HFF-Myc (cell line): ENCODE measurements at regions not wholly inside any gene's neighbourhood (a gene's known extent, or its start where the extent isn't known, plus 50 kb on each side); places are given as distances from the start of the nearest gene placed in this dataset.

Experiments
- DNase-seq: peaks from one replicate; pipeline ENCODE4 v3.0.0-alpha.2; 2011; ENCODE audit warnings: low read depth; ENCODE audit errors: extremely low read depth
- H3K4me3 ChIP-seq: replicated peaks from 2 replicates; pipeline ENCODE4 v1.5.1; 2011; ENCODE audit warnings: low read depth, mild to moderate bottlenecking, control low read depth, low read length
- TF ChIP-seq, protein P1 (sequence below): IDR thresholded peaks from 2 replicates; pipeline ENCODE4 v1.5.1; 2012; ENCODE audit warnings: mild to moderate bottlenecking, low read depth, low read length, control low read depth; ENCODE audit errors: missing control alignments

DNA sequence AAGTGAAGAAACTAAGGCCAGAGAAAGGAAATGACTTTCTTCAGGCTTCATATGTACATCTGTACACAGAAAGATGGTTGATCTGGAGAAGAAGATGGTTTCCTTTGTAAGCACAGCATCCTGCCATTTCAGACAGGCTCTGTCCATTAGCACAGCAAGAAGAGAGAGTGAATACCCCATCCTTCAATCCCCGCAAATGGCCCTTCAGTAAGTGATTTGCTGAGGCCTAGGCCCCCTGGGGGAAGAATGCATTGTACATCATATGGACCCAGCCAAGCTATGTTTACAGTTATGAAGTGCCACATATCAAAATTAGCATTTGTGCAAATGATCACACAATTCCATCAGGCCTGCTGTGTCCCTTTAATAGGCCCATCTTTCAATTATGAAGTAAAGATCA, 657.4 kb downstream of the BRINP1 start:
- no peak overlapping the region for H3K4me3 ChIP-seq
- TF ChIP-seq, protein P1, sequence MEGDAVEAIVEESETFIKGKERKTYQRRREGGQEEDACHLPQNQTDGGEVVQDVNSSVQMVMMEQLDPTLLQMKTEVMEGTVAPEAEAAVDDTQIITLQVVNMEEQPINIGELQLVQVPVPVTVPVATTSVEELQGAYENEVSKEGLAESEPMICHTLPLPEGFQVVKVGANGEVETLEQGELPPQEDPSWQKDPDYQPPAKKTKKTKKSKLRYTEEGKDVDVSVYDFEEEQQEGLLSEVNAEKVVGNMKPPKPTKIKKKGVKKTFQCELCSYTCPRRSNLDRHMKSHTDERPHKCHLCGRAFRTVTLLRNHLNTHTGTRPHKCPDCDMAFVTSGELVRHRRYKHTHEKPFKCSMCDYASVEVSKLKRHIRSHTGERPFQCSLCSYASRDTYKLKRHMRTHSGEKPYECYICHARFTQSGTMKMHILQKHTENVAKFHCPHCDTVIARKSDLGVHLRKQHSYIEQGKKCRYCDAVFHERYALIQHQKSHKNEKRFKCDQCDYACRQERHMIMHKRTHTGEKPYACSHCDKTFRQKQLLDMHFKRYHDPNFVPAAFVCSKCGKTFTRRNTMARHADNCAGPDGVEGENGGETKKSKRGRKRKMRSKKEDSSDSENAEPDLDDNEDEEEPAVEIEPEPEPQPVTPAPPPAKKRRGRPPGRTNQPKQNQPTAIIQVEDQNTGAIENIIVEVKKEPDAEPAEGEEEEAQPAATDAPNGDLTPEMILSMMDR: no peak
- DNase-seq: no peak

DNA sequence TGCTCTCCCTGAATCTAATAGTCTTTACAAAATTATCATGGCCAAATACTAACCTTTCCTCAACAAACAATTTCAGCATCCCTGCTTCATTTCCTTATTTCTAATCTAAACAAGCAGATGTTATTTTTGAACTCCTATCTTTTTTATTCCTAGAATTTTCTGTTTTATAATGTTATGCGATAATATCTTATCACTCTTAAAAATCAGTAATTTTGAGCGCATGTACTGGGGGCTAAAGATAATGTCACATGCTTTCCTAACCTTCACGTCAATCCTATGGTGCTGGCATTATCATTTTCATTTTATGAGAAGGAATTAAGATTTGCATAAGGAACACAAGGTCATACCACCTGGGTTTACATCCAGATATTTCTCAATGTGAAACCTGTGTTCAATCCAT, 648.0 kb downstream of the BRINP1 start:
- no peak for DNase-seq
- TF ChIP-seq, protein P1: no peak
- no peak overlapping the region for H3K4me3 ChIP-seq

DNA sequence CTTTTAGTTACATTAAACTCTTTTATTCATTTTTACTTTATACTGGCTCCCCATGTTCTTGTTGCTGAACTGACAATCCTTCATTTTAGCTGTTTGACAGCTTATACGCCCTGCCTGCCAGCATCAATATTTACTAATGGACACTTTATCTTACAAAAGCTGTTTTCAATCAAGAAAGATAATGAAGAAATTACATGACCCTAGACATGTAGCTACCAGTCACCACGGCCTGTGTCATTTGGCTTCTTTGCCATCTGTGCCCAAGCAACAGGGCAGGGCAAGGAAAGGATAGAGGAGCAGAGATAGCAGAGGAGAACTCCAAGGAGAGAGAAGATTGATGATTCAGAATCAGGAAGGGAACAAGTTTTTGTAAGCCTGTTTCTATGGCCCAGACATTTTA, 647.3 kb downstream of the BRINP1 start:
- TF ChIP-seq, protein P1: no peak
- no peak overlapping the region for H3K4me3 ChIP-seq
- DNase-seq: no peak

DNA sequence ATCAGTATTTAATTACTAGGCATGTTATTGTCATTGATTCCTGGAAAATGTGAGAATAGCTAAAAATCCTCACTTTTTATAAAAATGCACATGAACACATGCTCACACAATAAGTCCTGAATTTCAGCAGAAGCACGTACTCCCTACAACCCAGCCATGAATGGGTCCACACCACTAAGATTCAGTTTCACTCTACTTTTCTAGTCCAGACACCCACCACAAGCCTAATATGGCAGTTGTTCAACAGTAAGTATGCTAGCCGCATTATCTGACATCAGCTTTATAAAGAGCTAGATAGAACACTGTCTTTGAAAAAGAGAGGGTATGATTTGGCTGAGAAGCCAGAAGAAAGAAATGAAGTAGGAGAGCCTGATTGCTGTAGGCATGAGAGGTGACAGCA, 639.3 kb downstream of the BRINP1 start:
- no peak overlapping the region for H3K4me3 ChIP-seq
- no peak for DNase-seq
- TF ChIP-seq, protein P1: no peak

DNA sequence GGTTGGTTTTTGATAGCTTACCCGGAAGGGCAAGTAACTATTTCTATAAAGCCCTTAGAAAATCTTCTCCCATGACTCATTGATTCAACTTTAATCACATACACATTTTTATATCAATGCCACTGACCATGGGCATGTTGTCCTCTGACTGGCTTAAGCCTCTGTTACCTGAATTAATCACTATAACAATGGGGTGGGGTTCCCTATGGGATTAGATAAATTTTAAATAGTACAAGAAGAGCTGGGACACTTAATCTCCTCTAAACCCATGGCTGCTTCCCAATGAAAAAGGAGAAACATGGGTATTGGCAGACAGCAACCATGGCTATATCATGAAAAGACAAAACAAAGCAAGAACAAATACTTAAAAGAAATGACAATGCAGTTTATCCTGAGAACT, 636.2 kb downstream of the BRINP1 start:
- no peak for DNase-seq
- TF ChIP-seq, protein P1: no peak
- no peak overlapping the region for H3K4me3 ChIP-seq

DNA sequence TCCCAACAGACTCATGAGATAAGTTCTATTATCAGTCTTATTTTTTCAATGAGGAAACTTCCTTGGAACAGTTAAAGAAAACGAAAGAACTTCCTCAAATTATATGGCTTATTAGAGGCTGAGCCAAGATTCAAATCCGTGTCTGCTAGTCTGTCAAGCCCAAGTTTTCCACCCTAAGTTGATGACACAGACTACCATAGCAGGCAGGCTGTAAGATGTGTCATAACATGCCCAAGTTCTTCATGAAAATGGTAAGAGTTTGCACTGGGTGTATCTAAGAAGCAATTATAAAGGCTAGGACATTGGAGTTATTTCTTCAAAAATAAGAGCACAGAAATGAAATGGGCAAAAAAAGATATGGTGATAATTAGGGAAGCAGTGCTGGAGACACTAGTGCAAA, 634.5 kb downstream of the BRINP1 start:
- no peak for DNase-seq
- no peak overlapping the region for H3K4me3 ChIP-seq
- TF ChIP-seq, protein P1: no peak

DNA sequence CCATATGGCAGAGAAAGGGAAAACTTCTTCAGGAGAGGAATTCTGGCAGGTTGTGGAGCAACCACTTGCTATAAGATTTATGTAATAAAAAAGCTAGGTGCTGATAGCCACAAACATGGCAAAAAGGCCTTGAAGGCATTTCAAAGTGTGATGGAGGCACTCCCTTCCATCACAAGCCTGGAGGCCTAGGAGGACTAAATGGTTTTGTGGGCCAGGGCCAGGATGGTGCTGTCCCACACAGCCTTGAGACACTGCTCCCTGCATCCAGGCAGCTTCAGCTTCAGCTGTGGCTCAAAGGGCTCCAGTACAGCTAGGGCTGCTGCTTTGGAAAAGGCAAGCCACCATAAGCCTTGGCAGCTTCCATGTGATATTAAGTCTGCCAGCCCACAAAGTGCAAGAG, 632.8 kb downstream of the BRINP1 start:
- no peak for DNase-seq
- TF ChIP-seq, protein P1: no peak
- H3K4me3 ChIP-seq: no peak overlapping the region
